ENCODE measurements at regions not wholly inside any gene's neighbourhood (a gene's known extent, or its start where the extent isn't known, plus 50 kb on each side); places are given as distances from the start of the nearest gene placed in this dataset.
A peak's percentile ranks its signal among the peaks of the same experiment; 100 is the strongest.

DNA sequence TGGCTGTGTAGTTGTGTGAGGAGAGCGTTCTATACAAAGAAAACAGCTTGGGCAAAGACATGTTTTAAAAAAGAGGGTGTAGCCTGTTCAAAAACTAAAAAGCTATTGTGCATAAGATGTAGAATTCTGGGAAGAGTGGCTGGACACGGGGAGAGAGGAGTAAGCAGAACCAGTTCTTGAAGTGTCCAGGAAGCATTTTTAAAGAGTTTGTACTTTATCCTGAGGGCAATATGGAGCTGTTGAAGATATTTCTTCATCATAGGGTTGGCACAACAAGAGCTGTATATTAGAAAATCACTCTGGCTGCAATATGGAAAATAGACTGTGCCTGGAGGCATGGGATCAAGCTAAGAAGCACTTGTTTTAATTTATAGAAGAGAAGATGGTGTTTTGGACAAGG is 458.9 kb upstream of the LMO3 start:
- Mint-ChIP-seq H3K27ac (ENCODE audit: low read depth, unreplicated experiment) (no peak overlapping the region), H3K4me3 (ENCODE audit: unreplicated experiment) (no peak overlapping the region), H3K4me1 (ENCODE audit: insufficient read depth, unreplicated experiment) (peaks cover 8% of the 10 kb centered on the region), H3K27me3 (ENCODE audit: insufficient read depth, unreplicated experiment) (peaks cover 20% of the 10 kb centered on the region), H3K9me3 (ENCODE audit: unreplicated experiment) (no peaks in the 10 kb centered on the region), H3K36me3 (ENCODE audit: insufficient read depth, unreplicated experiment) (no peaks in the 10 kb centered on the region)
- TF ChIP-seq, protein P1, sequence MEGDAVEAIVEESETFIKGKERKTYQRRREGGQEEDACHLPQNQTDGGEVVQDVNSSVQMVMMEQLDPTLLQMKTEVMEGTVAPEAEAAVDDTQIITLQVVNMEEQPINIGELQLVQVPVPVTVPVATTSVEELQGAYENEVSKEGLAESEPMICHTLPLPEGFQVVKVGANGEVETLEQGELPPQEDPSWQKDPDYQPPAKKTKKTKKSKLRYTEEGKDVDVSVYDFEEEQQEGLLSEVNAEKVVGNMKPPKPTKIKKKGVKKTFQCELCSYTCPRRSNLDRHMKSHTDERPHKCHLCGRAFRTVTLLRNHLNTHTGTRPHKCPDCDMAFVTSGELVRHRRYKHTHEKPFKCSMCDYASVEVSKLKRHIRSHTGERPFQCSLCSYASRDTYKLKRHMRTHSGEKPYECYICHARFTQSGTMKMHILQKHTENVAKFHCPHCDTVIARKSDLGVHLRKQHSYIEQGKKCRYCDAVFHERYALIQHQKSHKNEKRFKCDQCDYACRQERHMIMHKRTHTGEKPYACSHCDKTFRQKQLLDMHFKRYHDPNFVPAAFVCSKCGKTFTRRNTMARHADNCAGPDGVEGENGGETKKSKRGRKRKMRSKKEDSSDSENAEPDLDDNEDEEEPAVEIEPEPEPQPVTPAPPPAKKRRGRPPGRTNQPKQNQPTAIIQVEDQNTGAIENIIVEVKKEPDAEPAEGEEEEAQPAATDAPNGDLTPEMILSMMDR (IDR thresholded peaks at IDR 0.05; ENCODE audit: unreplicated experiment): no peak
- BruUV-seq (replicated peaks): no TSS peak
- no peak for DNase-seq (ENCODE audit: unreplicated experiment)
- ChIA-PET CTCF (interaction anchor here (0.7 kb wide), 1 partner anchor 17 kb away, joined by 3 read pairs; no protein-coding TSS in a partner anchor), POLR2A (no interaction called here)
- intact Hi-C loops (cut with micrococcal nuclease): no loop called here

DNA sequence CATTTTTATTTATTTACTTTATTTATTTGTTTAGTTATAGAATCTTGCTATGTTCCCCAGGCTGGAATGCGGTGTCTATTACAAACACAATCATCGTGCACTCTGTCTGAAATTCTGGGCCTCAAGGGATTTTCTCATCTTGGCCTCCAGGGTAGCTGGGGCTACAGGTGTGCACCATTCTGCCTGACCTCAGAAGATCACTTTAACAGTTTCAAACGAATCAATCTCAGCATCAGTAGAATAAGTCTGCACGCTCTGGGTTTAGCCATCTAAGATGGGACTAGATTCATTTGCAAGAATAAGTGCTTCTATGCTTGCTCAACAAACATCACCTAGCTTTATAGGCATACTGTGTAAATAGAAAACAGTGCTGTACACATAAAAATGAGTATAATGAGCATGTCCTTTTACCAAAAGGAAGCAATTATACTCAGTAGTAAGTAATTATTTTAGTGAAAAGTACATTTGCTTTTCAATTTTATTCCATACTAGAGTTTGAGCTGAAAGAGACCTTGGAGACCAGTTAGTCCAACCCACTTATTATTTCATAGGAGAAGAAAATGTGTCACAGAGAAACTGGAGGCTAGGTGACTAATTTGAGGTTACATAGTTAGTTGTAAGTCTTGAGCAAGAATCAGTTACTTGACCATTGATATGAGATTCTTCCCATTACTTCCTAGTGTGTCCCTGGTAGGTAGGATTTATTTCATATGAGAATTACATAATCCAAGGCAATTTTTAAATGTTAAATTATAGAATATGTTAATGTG is 456.5 kb upstream of the LMO3 start:
- ChIA-PET CTCF (interaction anchor here (0.7 kb wide), 1 partner anchor 674 kb away, joined by 3 read pairs; no protein-coding TSS in a partner anchor), POLR2A (no interaction called here)
- Mint-ChIP-seq H3K36me3 (ENCODE audit: insufficient read depth, unreplicated experiment) (no peaks in the 10 kb centered on the region), H3K27ac (ENCODE audit: low read depth, unreplicated experiment) (no peak overlapping the region), H3K27me3 (ENCODE audit: insufficient read depth, unreplicated experiment) (peaks cover 11% of the 10 kb centered on the region), H3K4me1 (ENCODE audit: insufficient read depth, unreplicated experiment) (peaks cover 8% of the 10 kb centered on the region), H3K4me3 (ENCODE audit: unreplicated experiment) (no peak overlapping the region), H3K9me3 (ENCODE audit: unreplicated experiment) (no peaks in the 10 kb centered on the region)
- TF ChIP-seq, protein P1 (IDR thresholded peaks at IDR 0.05; ENCODE audit: unreplicated experiment): no peak
- peak; percentile 35 for DNase-seq (ENCODE audit: unreplicated experiment)
- no TSS peak for BruUV-seq (replicated peaks)
- intact Hi-C loops (cut with micrococcal nuclease): no loop called here

DNA sequence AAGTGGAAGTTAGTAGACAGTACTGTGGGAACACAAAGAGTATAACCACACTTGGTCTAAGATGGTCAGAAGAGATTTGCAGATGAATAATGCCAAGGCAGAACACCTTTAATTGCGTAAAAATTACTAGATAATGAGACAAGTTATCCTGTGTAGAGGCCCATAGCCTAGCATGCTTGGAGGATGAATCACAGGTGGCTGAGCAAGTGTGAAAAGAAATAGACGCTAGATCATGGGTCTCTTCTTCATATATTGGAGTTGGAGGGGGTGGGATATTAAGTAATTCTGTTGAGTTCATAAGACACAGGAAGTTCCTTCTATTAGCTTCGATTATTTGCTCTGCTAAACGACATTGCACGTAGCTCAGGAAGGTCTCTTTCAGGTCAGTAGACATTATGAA is 454.3 kb upstream of the LMO3 start:
- no peaks in the 10 kb centered on the region for H3K36me3 Mint-ChIP-seq (ENCODE audit: insufficient read depth, unreplicated experiment)
- ChIA-PET CTCF (interaction anchor here (0.6 kb wide), 1 partner anchor 637 kb away, joined by 3 read pairs; no protein-coding TSS in a partner anchor), POLR2A (no interaction called here)
- H3K27ac Mint-ChIP-seq (ENCODE audit: low read depth, unreplicated experiment): no peak overlapping the region
- H3K9me3 Mint-ChIP-seq (ENCODE audit: unreplicated experiment): no peaks in the 10 kb centered on the region
- BruUV-seq (replicated peaks): no TSS peak
- no peak overlapping the region for H3K4me3 Mint-ChIP-seq (ENCODE audit: unreplicated experiment)
- H3K4me1 Mint-ChIP-seq (ENCODE audit: insufficient read depth, unreplicated experiment): peaks cover 8% of the 10 kb centered on the region
- intact Hi-C loops (cut with micrococcal nuclease): no loop called here
- DNase-seq (ENCODE audit: unreplicated experiment): peak; percentile 8
- TF ChIP-seq, protein P1 (IDR thresholded peaks at IDR 0.05; ENCODE audit: unreplicated experiment): no peak
- peaks cover 8% of the 10 kb centered on the region for H3K27me3 Mint-ChIP-seq (ENCODE audit: insufficient read depth, unreplicated experiment)

DNA sequence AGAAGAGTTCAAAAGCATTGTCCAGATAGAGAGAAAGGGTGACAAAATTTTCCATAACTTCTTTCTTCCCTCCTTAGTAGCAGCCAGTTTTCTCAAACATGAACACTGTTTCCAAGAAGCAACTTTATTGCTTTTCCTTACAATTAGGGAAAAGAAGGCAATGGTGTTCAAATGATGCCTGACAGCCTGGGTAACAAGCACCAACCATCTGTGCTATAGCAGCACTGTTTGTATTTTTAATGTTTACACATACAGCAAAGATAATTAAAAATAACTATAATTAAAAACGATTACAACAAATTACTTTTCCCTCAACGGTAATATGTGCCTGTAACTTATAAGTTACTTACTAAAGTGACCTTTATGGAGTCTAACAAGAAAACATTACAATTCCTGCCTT is 450.6 kb upstream of the LMO3 start:
- no TSS peak for BruUV-seq (replicated peaks)
- Mint-ChIP-seq H3K4me1 (ENCODE audit: insufficient read depth, unreplicated experiment) (peaks cover 8% of the 10 kb centered on the region), H3K9me3 (ENCODE audit: unreplicated experiment) (no peaks in the 10 kb centered on the region), H3K27me3 (ENCODE audit: insufficient read depth, unreplicated experiment) (no peaks in the 10 kb centered on the region), H3K4me3 (ENCODE audit: unreplicated experiment) (no peak overlapping the region), H3K36me3 (ENCODE audit: insufficient read depth, unreplicated experiment) (peaks cover 4% of the 10 kb centered on the region), H3K27ac (ENCODE audit: low read depth, unreplicated experiment) (no peak overlapping the region)
- DNase-seq (ENCODE audit: unreplicated experiment): no peak
- TF ChIP-seq, protein P1 (IDR thresholded peaks at IDR 0.05; ENCODE audit: unreplicated experiment): no peak
- intact Hi-C loops (cut with micrococcal nuclease): no loop called here
- ChIA-PET CTCF (no interaction called here), POLR2A (no interaction called here)
